ENCODE measurements at regions not wholly inside any gene's neighbourhood (a gene's known extent, or its start where the extent isn't known, plus 50 kb on each side); places are given as distances from the start of the nearest gene placed in this dataset.

- TF ChIP-seq POLR2AphosphoS5 (IDR thresholded peaks at IDR 0.05; ENCODE audit: low read depth) (no peak), CTCF (IDR thresholded peaks at IDR 0.05; ENCODE audit: insufficient read depth, low read length) (no peak)
Measured at GRCh38 chr3:109853077-109853731, 515.9 kb upstream of the DPPA4 start.
